22Rv1 (cell line): ENCODE measurements at regions not wholly inside any gene's neighbourhood (a gene's known extent, or its start where the extent isn't known, plus 50 kb on each side); places are given as distances from the start of the nearest gene placed in this dataset.
"Not testable (repeated sequence)": the region's sequence is repeated elsewhere in the genome, so short reads cannot be mapped to it uniquely, and the experiment has no call there.

Experiments used
- H3K27ac ChIP-seq: fragments of 450-650 bp; 2 replicates; pipeline ENCODE4 v1.5.1; 2017
- ZFX ChIP-seq: fragments of 450-650 bp; IDR thresholded peaks from 2 replicates; pipeline ENCODE4 v1.6.1; 2017; ENCODE audit warnings: antibody characterized with exemption, borderline replicate concordance
- TF ChIP-seq, protein P1 (sequence below): fragments of 450-650 bp; IDR thresholded peaks from 2 replicates; pipeline ENCODE4 v1.5.1; 2017; ENCODE audit warnings: mild to moderate bottlenecking

DNA sequence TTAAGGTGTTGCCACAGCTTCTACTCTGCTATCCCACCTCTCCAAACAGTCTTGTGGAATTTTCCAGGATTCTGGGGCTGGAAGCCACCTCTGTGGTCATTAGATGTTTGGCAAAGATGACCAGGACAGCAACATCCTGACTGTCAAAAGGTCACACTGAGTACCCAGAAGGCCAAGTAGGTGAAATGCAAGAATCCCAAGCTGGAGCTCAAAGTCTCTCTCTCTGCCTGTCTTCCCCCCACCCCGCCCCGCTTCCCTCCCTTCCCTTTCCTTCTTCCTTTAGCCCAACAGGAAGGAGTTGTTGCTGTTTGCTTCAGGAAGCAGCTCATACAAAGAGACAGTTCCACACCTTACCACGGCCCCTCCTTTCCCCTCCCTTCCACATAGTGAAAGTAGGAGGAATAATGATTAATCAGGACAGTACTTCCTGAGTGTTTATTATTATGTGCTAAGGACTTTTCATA lies 75.6 kb upstream of the SLC2A1 start:
- H3K27ac ChIP-seq, result no peak overlapping the region
- no peak for TF ChIP-seq ZFX

DNA sequence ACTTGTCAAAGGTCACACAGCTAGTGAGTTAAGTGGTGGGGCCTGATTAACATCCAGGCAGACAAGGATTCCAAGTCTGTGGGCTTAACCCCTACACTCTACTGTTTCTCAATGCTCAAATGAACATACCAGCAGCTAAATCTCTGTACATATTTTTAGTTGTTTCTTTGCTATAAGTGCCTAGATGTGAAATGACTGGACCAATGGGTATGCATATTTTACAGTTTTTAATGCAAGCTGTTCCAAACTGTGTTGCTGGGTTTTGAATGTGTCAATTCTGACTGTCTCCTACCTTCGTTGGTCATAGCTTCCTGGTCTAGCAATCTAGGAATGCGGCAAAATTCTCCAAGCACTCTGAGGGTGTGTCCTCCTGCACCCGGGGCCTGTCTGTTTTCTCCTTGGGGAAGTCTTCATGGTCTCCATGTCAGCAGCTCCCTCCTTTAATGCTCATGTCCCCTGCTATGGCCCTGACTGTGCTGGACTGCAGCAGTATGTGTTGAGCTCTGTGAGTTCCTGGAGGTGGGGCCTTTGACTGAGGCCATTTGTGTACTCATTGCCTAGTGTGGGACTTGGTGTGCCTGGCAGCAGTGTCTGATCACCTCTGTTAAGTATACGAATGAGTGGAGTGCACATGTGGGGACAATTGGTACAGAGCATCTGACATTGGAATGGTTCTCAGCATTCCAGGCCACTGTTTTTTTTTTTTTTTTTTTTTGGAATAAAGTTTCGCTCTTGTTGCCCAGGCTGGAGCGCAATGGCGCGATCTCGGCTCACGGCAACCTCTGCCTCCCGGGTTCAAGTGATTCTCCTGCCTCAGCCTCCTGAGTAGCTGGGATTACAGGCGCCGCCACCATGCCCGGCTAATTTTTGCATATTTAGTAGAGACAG lies 72.9 kb upstream of the SLC2A1 start:
- H3K27ac ChIP-seq, result no peak overlapping the region
- TF ChIP-seq, protein P1, sequence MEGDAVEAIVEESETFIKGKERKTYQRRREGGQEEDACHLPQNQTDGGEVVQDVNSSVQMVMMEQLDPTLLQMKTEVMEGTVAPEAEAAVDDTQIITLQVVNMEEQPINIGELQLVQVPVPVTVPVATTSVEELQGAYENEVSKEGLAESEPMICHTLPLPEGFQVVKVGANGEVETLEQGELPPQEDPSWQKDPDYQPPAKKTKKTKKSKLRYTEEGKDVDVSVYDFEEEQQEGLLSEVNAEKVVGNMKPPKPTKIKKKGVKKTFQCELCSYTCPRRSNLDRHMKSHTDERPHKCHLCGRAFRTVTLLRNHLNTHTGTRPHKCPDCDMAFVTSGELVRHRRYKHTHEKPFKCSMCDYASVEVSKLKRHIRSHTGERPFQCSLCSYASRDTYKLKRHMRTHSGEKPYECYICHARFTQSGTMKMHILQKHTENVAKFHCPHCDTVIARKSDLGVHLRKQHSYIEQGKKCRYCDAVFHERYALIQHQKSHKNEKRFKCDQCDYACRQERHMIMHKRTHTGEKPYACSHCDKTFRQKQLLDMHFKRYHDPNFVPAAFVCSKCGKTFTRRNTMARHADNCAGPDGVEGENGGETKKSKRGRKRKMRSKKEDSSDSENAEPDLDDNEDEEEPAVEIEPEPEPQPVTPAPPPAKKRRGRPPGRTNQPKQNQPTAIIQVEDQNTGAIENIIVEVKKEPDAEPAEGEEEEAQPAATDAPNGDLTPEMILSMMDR, result no peak
- no peak for TF ChIP-seq ZFX

DNA sequence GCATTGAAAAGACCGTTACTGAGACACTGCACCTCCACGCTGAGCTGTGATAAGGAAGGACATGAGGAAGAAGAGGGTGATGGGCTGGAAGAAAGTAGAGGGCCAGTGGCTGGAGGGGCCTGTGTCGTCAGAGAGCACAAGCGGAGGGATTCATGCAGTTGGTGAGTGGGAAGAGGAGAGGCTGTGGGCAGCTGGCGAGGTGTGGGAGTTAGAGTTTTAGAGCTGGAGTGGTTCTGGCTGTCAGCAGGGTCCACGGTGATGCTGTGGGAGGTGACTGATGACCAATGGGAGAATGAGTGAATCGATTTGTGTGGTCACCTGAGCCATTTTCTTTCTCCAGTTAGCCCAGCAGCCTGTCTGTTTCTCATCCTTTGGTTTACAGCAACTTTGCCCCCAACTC lies 66.2 kb upstream of the SLC2A1 start:
- H3K27ac ChIP-seq, result no peak overlapping the region
- TF ChIP-seq ZFX, result no peak
- TF ChIP-seq, protein P1, result no peak

DNA sequence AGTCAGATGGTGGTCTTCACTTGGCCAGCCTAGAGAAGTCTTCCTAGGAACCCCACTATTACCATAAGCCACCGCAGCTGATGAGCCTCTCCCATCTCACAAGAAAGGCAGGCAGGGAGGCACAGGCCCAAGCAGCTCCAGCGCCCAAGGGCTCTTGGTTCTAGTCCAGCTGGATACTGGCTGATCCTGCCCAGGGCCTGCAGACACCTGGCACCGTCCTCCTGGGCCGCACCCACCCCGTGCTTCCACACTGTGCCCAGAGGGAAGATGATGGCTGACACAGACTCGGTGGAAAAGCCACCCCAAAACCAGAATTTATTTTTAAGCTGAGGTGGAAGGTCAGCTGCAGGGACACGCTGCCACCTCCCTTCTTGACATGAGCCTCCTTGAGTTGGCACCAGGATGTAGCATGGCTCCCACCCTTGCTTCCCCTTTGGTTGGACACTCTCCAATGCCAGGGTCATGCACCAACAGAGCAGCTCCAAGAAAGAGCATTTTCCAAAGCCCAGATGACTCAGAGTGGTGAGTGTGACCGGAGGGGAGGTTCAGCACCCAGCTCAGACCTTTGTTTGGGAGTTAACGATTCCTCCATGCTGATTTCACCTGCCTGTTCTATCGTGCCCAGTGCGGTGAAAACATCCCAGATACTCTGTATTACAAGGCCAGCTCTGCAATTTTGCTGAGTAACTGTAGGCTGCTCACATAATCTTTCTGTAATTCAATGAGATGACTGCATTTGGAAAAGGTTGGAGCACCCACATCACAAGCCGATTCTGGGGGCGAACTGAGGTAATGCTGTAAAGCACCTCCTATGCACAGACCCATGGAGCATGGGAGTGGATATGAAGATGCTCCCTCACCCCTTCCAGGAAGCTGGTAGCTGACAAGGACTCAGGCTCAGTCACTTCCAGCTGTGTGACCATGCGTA lies 63.1 kb upstream of the SLC2A1 start:
- TF ChIP-seq ZFX, result no peak
- TF ChIP-seq, protein P1, result no peak
- H3K27ac ChIP-seq, result no peak overlapping the region

DNA sequence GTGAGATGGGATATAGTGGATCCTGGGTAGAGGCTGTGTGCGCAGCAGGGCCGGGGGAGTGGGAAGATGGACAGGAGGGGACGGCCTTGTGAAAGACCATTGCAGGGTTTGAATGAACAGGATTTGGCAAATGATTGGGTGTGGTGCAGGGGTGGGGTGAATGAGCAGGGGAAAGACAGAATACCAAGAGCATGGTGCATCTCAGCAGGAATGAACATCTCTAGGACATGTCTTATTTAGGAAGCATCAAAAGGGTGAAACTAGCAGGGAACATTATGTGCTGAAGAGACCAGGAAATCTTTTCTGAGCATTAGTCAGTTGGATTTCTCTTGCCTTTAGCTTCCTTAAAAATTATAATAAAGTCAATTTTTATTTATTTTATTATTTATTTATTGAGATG lies 60.6 kb upstream of the SLC2A1 start:
- no peak overlapping the region for H3K27ac ChIP-seq
- TF ChIP-seq, protein P1, result no peak
- no peak for TF ChIP-seq ZFX

DNA sequence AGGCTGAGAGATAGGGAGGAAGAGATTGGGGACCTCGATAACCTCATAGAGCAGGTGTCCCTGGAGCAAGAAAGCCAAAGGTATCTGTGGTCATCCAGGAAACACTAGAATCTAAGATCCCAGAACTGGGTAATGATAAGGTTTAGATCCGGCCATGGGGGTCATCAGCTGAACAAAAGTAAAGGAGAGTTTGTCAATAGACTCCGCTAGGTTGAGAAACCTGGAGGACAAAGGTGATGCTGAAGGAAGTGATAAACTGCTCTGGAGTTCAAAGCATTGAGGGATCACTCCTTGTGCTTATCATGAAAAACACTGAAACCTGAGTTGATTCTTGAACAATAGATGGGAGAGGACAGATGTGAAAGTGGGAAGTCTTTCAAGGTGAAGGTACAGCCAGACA lies 59.5 kb upstream of the SLC2A1 start:
- TF ChIP-seq ZFX, result no peak
- TF ChIP-seq, protein P1, result no peak

DNA sequence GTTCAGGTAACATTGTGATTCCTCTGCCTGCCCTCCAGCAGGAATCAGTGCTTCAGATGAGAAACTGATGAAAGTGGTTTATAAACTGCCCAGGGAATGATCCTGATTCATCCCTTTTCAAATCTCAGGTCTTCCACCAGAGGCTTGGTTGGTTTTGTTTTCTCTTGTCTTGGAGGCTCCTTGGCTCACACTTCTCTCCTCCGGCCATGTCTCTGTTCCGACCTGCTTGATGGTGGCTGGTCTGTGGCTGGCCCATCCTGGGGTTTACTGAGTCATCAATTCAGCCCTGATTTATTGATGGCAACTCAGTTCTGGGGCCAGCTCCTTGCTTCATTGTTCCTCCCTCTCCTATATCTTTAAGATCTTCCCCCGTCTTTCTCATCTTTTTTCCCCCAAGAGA lies 56.6 kb upstream of the SLC2A1 start:
- no peak for TF ChIP-seq ZFX
- TF ChIP-seq, protein P1, result no peak
- no peak overlapping the region for H3K27ac ChIP-seq

More for the DNA sequence above, 59.5 kb upstream of the SLC2A1 start:
- H3K27ac ChIP-seq, result no peak overlapping the region

DNA sequence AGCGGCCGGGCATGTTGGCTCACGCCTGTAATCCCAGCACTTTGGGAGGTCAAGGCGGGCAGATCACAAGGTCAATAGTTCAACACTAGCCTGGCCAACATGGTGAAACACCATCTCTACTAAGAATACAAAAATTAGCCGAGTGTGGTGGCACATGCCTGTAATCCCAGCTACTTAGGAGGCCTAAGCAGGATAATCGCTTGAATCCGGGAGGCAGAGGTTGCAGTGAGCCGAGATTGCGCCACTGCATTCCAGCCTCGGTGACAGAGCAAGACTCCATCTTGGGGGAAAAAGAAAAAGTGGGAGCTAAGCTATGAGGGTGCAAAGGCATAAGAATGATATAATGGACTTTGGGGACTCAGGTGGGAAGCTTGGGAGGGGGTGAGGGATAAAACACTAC lies 55.9 kb upstream of the SLC2A1 start:
- H3K27ac ChIP-seq, result not testable (repeated sequence)
